ENCODE measurements at regions not wholly inside any gene's neighbourhood (a gene's known extent, or its start where the extent isn't known, plus 50 kb on each side); places are given as distances from the start of the nearest gene placed in this dataset.

DNA sequence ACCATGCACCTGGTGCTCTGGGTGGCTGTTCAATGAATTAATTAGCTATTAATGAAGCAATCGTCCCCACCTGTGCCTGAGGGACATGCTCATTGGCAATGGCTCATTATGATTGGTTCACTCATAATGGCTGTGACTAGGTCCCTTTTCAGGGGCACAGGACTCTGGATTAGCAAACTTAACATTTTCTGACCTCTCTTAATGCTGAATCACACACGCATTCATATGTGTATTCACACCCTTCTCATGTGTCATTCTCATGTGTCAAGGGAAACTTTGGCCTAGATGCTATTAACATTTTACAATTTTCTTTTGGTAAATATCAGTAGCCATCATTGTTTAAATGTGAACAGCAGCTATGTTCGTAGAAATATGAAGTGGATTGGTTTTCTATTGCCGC is 98.9 kb upstream of the PMAIP1 start:
- TF ChIP-seq CTCF (conservative IDR thresholded peaks at IDR 0.05; ENCODE audit: low read length) (no peak), EZH2phosphoT487 (IDR thresholded peaks at IDR 0.05; ENCODE audit: borderline replicate concordance) (no peak)

All from Loucy (cell line).